SK-N-SH treated with all-trans-retinoic acid at 6 μM for 48 hours (cell line): ENCODE measurements at regions not wholly inside any gene's neighbourhood (a gene's known extent, or its start where the extent isn't known, plus 50 kb on each side); places are given as distances from the start of the nearest gene placed in this dataset.

Experiments
- ATAC-seq: fragments of 200-7000 bp; cut with Tn5 transposase; 3 replicates; pipeline ENCODE4 v1.9.1; 2020; ENCODE audit warnings: mild to moderate bottlenecking, moderate library complexity
- ARNTL ChIP-seq: fragments of 450-650 bp; formaldehyde crosslinking; IDR thresholded peaks from 2 replicates; pipeline ENCODE4 v1.5.0; 2020; ENCODE audit warnings: low read depth, mild to moderate bottlenecking, moderate library complexity, borderline replicate concordance
- BACH2 ChIP-seq: fragments of 250-450 bp; sonication (Bioruptor Pico); IDR thresholded peaks from 2 replicates; pipeline ENCODE4 v1.9.0; 2021; ENCODE audit warnings: mild to moderate bottlenecking, borderline replicate concordance
- CSDC2 ChIP-seq: fragments of 250-450 bp; sonication (Bioruptor Pico); IDR thresholded peaks from 2 replicates; pipeline ENCODE4 v1.5.0; 2020; ENCODE audit warnings: mild to moderate bottlenecking, moderate library complexity
- ESRRG ChIP-seq: fragments of 250-450 bp; sonication (Bioruptor Pico); IDR thresholded peaks from 2 replicates; pipeline ENCODE4 v1.6.1; 2021; ENCODE audit warnings: mild to moderate bottlenecking
- GLIS3 ChIP-seq: fragments of 250-450 bp; sonication (Bioruptor Pico); IDR thresholded peaks from 2 replicates; pipeline ENCODE4 v1.5.0; 2020; ENCODE audit warnings: mild to moderate bottlenecking, moderate library complexity
- OSR1 ChIP-seq: fragments of 250-450 bp; sonication (Bioruptor Pico); IDR thresholded peaks from 2 replicates; pipeline ENCODE4 v1.8.0; 2022; ENCODE audit warnings: moderate library complexity, mild to moderate bottlenecking, inconsistent platforms
- PPARA ChIP-seq: fragments of 250-450 bp; sonication (Bioruptor Pico); IDR thresholded peaks from 2 replicates; pipeline ENCODE4 v1.5.0; 2020; ENCODE audit warnings: mild to moderate bottlenecking, borderline replicate concordance
- RARB ChIP-seq: fragments of 250-450 bp; sonication (Bioruptor Pico); IDR thresholded peaks from 2 replicates; pipeline ENCODE4 v1.8.0; 2021; ENCODE audit warnings: mild to moderate bottlenecking, moderate library complexity
- SNAI2 ChIP-seq: fragments of 250-450 bp; sonication (Bioruptor Pico); IDR thresholded peaks from 2 replicates; pipeline ENCODE4 v1.5.0; 2020; ENCODE audit warnings: mild to moderate bottlenecking, moderate library complexity
- TCF4 ChIP-seq: fragments of 250-450 bp; sonication (Bioruptor Pico); IDR thresholded peaks from 2 replicates; pipeline ENCODE4 v1.8.0; 2021; ENCODE audit warnings: mild to moderate bottlenecking, moderate library complexity, borderline replicate concordance
- ZC3H10 ChIP-seq: fragments of 250-450 bp; sonication (Bioruptor Pico); IDR thresholded peaks from 2 replicates; pipeline ENCODE4 v1.5.1; 2021; ENCODE audit warnings: mild to moderate bottlenecking, moderate library complexity
- ZFP3 ChIP-seq: fragments of 250-450 bp; sonication (Bioruptor Pico); IDR thresholded peaks from 2 replicates; pipeline ENCODE4 v1.5.0; 2020; ENCODE audit warnings: mild to moderate bottlenecking, moderate library complexity
- ZFP30 ChIP-seq: fragments of 450-650 bp; formaldehyde crosslinking; IDR thresholded peaks from 2 replicates; pipeline ENCODE4 v1.5.0; 2022; ENCODE audit warnings: mild to moderate bottlenecking, moderate library complexity
- ZNF565 ChIP-seq: fragments of 450-650 bp; formaldehyde crosslinking; conservative IDR thresholded peaks from 2 replicates; pipeline ENCODE4 v1.5.0; 2020; ENCODE audit warnings: low read depth, mild to moderate bottlenecking, moderate library complexity
- ZNF70 ChIP-seq: fragments of 450-650 bp; formaldehyde crosslinking; IDR thresholded peaks from 2 replicates; pipeline ENCODE4 v1.5.0; 2020; ENCODE audit warnings: mild to moderate bottlenecking, moderate library complexity
- ZNF8 ChIP-seq: fragments of 450-650 bp; formaldehyde crosslinking; IDR thresholded peaks from 2 replicates; pipeline ENCODE4 v1.5.0; 2020; ENCODE audit warnings: mild to moderate bottlenecking, moderate library complexity
- TF ChIP-seq, protein P1 (sequence below): fragments of 250-450 bp; sonication (Bioruptor Pico); IDR thresholded peaks from 2 replicates; pipeline ENCODE4 v1.5.1; 2021; ENCODE audit warnings: mild to moderate bottlenecking, moderate library complexity
- TF ChIP-seq, protein P2 (sequence below): fragments of 250-450 bp; sonication (Bioruptor Pico); IDR thresholded peaks from 2 replicates; pipeline ENCODE4 v1.8.0; 2020; ENCODE audit warnings: mild to moderate bottlenecking, moderate library complexity, borderline replicate concordance
- TF ChIP-seq, protein P3 (sequence below): fragments of 250-450 bp; sonication (Bioruptor Pico); IDR thresholded peaks from 2 replicates; pipeline ENCODE4 v1.5.0; 2020; ENCODE audit warnings: mild to moderate bottlenecking, moderate library complexity
- TF ChIP-seq, protein P4 (sequence below): fragments of 250-450 bp; sonication (Bioruptor Pico); IDR thresholded peaks from 2 replicates; pipeline ENCODE4 v1.5.1; 2020; ENCODE audit warnings: low read depth, mild to moderate bottlenecking, moderate library complexity

DNA sequence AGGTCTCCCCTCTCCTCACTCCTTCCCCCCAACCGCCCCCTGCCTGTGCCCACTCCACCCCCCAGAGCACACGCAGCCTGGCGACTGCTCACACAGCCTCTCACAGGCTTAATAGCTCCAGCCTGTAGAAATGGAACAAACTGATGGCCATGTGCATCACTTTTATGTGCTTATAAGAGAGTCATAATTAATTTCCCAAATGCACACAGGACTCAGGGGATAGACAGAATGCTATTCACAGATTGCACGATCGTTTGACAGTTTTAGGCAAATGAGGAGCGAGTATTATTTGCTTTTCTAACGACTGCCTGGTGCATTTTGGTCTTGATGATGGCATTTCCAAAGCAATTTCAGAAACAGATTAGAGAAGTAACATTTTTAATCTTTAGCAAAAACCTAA, 97.7 kb upstream of the VSTM2B start:
- TF ChIP-seq, protein P1, sequence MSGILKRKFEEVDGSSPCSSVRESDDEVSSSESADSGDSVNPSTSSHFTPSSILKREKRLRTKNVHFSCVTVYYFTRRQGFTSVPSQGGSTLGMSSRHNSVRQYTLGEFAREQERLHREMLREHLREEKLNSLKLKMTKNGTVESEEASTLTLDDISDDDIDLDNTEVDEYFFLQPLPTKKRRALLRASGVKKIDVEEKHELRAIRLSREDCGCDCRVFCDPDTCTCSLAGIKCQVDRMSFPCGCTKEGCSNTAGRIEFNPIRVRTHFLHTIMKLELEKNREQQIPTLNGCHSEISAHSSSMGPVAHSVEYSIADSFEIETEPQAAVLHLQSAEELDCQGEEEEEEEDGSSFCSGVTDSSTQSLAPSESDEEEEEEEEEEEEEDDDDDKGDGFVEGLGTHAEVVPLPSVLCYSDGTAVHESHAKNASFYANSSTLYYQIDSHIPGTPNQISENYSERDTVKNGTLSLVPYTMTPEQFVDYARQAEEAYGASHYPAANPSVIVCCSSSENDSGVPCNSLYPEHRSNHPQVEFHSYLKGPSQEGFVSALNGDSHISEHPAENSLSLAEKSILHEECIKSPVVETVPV = no peak
- TF ChIP-seq TCF4 (no peak), CSDC2 (CRISPR knock-in tag) (no peak), ZNF8 (CRISPR knock-in tag) (no peak), ZFP3 (no peak), RARB (no peak), GLIS3 (CRISPR knock-in tag) (no peak), PPARA (CRISPR knock-in tag) (no peak), ZNF70 (no peak), ZC3H10 (CRISPR knock-in tag) (no peak)
- TF ChIP-seq, protein P2, sequence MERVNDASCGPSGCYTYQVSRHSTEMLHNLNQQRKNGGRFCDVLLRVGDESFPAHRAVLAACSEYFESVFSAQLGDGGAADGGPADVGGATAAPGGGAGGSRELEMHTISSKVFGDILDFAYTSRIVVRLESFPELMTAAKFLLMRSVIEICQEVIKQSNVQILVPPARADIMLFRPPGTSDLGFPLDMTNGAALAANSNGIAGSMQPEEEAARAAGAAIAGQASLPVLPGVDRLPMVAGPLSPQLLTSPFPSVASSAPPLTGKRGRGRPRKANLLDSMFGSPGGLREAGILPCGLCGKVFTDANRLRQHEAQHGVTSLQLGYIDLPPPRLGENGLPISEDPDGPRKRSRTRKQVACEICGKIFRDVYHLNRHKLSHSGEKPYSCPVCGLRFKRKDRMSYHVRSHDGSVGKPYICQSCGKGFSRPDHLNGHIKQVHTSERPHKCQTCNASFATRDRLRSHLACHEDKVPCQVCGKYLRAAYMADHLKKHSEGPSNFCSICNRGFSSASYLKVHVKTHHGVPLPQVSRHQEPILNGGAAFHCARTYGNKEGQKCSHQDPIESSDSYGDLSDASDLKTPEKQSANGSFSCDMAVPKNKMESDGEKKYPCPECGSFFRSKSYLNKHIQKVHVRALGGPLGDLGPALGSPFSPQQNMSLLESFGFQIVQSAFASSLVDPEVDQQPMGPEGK = no peak
- no peak for ATAC-seq

DNA sequence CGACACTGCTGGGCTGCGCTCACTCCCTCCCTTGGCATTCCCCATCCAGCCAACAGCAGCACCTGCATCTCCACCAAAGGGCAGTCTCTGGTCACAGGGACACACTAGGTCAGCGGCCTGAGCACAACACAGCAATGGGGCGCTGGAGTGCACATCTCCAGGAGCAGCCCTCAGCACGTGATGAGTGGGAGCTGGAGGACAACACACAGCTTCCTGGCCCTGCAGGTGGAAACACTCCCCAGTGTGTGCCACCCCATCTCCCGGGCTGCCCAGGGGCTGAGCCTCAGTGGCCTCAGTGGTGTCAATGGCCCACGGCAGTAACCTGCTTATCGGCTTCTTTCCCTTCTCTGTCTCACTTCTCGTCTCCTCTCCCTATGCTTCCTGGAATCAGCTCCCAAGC, 96.8 kb upstream of the VSTM2B start:
- no peak for TF ChIP-seq ZFP30 (CRISPR knock-in tag)
- TF ChIP-seq, all 23 proteins: peak for 0
- ATAC-seq = no peak

DNA sequence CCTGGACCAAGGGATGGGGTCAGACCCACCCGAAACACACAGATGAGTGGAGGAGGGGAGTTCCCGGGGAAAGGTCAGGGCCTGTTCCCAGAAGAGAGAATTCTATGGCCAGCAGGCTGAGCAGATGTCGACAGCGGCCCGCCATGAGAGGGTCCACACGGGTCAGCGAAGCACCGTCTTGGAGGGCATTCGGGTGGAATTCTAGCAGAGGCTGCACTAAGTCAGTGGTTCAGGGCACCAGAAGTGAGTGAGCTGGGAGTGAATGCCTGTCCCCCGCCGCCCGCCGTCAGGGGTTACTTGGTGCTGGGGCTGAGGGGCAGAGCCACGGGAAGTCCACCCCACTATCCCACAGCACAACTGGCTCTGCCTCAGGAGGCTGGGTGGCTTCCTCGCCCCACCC, 96.2 kb upstream of the VSTM2B start:
- ATAC-seq = no peak

DNA sequence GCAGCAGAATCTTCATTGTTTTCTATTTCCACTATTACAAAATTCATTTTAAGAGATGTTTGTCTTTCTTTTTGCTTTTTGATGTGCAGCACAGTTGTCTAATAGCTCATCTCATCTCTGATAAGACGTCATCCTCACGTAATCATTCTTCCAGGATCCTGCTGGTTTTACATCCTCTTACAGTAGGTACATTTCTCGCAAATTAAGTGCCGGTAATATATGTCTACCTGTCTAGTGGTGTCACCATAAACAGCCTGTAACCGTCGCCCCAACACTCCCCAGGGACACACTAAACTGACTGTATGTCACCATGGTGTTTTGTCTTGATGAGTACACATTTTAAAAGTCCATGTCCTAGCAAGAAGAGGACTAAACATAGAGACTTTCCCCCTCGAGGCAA, 94.5 kb upstream of the VSTM2B start:
- no peak for ATAC-seq
- TF ChIP-seq PPARA (CRISPR knock-in tag) (no peak), ESRRG (CRISPR knock-in tag) (no peak), ZNF70 (no peak), RARB (no peak), CSDC2 (CRISPR knock-in tag) (no peak), TCF4 (no peak), SNAI2 (no peak), OSR1 (no peak), GLIS3 (CRISPR knock-in tag) (no peak), ZFP3 (no peak), ZNF565 (no peak), ZNF8 (CRISPR knock-in tag) (no peak), ZC3H10 (CRISPR knock-in tag) (no peak), ARNTL (CRISPR knock-in tag) (no peak)
- TF ChIP-seq, protein P1 = no peak
- TF ChIP-seq, protein P2 = no peak
- TF ChIP-seq, protein P3, sequence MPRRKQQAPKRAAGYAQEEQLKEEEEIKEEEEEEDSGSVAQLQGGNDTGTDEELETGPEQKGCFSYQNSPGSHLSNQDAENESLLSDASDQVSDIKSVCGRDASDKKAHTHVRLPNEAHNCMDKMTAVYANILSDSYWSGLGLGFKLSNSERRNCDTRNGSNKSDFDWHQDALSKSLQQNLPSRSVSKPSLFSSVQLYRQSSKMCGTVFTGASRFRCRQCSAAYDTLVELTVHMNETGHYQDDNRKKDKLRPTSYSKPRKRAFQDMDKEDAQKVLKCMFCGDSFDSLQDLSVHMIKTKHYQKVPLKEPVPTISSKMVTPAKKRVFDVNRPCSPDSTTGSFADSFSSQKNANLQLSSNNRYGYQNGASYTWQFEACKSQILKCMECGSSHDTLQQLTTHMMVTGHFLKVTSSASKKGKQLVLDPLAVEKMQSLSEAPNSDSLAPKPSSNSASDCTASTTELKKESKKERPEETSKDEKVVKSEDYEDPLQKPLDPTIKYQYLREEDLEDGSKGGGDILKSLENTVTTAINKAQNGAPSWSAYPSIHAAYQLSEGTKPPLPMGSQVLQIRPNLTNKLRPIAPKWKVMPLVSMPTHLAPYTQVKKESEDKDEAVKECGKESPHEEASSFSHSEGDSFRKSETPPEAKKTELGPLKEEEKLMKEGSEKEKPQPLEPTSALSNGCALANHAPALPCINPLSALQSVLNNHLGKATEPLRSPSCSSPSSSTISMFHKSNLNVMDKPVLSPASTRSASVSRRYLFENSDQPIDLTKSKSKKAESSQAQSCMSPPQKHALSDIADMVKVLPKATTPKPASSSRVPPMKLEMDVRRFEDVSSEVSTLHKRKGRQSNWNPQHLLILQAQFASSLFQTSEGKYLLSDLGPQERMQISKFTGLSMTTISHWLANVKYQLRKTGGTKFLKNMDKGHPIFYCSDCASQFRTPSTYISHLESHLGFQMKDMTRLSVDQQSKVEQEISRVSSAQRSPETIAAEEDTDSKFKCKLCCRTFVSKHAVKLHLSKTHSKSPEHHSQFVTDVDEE = no peak
- TF ChIP-seq, protein P4, sequence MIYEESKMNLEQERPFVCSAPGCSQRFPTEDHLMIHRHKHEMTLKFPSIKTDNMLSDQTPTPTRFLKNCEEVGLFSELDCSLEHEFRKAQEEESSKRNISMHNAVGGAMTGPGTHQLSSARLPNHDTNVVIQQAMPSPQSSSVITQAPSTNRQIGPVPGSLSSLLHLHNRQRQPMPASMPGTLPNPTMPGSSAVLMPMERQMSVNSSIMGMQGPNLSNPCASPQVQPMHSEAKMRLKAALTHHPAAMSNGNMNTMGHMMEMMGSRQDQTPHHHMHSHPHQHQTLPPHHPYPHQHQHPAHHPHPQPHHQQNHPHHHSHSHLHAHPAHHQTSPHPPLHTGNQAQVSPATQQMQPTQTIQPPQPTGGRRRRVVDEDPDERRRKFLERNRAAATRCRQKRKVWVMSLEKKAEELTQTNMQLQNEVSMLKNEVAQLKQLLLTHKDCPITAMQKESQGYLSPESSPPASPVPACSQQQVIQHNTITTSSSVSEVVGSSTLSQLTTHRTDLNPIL (CRISPR knock-in tag) = no peak

More for the DNA sequence above, 96.2 kb upstream of the VSTM2B start:
- TF ChIP-seq RARB (no peak), ZNF8 (CRISPR knock-in tag) (no peak), BACH2 (no peak), ZFP3 (no peak), CSDC2 (CRISPR knock-in tag) (no peak), ESRRG (CRISPR knock-in tag) (no peak)
- TF ChIP-seq, protein P1 = no peak
- TF ChIP-seq, protein P4 (CRISPR knock-in tag) = no peak
